Astrocyte of the hippocampus (primary cell): ENCODE measurements at regions not wholly inside any gene's neighbourhood (a gene's known extent, or its start where the extent isn't known, plus 50 kb on each side); places are given as distances from the start of the nearest gene placed in this dataset.
"Not testable (repeated sequence)": the region's sequence is repeated elsewhere in the genome, so short reads cannot be mapped to it uniquely, and the experiment has no call there.

Source experiments
- DNase-seq: peaks from one replicate; pipeline ENCODE4 v3.0.0; 2011; ENCODE audit warnings: low read depth, low spot score

DNA sequence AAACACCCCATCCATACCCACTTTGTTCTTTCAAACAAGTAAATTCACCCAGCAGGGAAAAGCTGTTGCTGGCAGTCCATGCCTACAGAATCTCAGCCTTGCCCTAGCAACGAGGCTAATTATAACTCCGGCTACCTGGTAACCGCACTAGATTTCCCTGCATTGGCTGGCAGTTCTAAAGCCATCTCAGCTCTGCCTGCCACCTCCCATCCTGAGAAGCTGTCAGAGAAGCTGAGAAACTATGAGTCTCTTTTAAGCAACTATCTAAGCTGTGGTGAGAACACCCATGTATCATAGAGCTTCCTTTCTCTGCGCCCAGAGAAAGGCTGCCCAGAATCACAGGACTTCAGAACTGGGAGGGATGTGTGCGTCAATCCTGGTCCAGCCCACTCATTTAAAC, 126.5 kb upstream of the NBPF9 start:
- not testable (repeated sequence) for DNase-seq

DNA sequence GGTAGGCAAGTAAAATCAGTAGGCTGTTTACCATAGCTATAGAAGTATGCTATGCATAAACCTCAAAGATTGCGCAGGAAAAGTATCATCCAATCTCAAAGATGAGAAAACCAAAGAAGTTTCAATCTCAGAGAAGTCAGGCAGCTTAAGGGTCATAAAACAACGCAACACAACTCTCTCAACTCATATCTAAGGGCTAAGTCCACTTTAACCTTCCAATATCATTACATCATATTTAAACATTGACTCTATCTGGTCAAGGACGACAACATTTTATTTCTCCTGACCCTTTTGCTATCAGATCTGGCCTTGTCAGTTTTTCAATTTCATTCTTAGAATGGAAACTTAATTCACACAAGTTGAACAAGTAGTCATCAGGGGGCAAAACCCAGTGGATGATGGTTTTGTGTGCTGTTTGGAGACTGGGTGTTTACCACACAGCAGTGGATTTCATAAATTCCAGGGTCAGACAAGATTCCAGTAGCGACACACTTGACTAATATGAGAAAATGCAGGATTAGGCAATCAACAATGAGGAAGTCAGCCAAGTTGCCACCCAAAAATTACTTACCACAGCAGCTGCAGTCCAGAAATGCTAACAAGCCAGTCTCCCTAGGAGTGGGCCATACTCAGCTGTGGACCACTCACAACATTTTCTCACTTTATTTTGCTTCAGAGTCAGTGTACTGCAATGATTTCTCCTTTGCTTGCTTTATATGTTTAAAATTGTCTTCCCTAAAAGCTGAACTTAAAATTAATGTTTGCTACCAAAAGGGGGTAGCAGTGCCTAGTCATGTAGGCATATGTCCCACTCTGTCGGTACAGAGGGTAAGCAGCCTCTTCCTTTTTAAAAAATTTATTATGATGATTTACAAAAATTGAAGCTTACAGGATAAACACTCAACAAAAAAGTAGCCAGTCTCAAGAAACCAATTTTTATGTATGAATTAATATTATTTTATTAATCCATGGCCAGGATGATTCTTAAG, 131.9 kb upstream of the NBPF9 start:
- not testable (repeated sequence) for DNase-seq

DNA sequence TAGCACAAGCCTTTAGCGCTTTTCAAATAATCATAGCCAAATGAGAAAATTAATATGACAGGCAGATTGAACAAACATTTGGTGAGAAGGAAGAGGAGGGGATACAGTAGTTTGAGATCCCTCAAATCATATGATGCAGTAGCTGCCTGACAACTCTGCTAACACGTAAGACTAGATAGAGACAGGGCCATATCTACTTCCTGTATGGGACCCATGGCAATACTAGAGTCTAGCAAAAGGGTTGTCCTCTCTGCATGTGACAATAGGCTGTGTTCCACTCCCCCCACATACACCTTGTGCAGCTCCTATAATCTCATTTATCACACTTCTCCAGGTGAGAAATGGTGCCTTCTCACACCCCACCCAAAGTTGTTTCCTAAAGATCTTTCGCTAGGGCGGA, 134.2 kb upstream of the NBPF9 start:
- not testable (repeated sequence) for DNase-seq

DNA sequence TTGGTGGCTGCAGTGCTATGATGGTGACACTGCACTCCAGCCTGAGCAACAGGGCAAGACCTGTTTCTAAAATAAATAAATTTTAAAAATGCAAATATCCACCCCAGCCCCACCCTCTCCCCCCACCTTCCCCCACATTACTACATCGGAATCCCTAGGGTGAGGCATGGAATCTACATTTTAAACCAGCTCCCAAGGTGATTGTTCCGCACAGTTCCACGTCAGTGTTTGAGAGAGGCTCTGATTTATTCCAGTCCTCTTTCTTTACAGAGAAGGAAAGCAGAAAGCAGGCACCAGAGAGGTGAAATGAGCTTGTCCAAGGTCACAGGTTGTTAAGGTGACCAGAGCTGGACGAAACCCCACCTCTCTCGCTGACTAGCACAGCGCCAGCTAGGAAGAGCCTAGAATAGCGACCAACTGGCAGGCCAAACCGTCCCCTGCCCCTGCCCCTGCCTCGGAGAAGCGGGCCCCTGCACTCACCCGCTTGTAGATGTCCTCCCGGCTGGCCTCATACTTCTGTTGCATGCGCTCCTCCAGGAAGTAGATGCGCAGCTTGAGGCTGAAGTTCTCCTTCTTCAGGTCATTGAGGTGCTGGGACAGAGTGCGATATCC, 136.7 kb upstream of the NBPF9 start:
- not testable (repeated sequence) for DNase-seq

DNA sequence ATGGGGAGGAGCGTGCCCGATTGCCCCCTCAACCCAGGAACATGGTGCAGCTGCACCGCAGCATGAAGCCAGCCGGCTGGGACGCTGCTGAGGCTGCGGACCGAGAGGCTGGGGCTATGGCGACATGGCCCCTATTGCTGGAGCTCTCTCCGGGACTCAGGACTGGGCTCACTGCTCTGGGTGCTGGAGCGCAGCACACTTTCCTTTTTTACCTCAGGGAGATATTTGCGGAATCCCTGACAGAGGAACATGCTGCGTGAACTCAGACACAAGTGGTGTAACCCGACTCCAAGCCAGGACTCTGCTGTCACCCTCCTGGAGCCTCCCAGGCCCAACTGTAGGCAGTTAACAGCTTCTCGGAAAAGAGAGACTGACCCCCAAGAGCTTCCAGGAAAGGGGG, 137.2 kb upstream of the NBPF9 start:
- DNase-seq, result not testable (repeated sequence)

DNA sequence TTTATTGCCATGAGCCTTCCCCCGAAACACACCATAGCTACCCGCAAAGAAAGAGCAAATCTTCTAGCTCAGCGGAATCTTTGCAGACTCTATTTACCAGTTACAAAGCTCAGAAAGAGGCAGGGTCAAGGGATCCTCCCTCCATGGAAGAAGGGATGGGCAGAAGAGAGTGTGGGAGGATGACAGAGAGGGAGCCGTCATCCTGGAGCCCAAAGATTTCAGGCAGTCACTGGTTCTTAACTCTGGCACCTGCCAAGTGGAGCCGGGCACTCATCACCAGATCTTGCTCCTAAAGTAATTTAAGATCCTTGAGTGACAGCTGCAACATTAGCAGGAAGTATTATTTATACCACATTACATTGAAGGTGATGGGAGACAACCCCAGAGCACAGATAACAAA, 137.9 kb upstream of the NBPF9 start:
- not testable (repeated sequence) for DNase-seq

DNA sequence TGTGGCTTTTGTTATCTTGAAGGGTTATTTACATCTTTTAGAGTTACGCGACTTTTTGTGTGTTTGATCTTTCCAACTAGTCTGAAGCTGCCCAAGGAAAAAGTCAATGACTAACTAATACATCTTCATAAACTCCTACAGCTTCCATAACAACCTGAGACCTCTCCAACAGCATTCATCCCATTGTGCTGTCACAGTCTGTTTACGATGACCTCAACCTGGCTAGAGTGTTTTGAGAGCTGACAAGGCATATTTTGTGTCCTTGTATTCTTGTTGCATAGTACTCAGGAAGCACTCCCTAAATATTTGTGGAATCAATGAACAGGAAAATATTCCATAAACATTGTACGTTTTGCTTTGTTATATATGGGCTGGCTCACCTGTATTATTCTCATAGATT, 140.2 kb upstream of the NBPF9 start:
- not testable (repeated sequence) for DNase-seq

DNA sequence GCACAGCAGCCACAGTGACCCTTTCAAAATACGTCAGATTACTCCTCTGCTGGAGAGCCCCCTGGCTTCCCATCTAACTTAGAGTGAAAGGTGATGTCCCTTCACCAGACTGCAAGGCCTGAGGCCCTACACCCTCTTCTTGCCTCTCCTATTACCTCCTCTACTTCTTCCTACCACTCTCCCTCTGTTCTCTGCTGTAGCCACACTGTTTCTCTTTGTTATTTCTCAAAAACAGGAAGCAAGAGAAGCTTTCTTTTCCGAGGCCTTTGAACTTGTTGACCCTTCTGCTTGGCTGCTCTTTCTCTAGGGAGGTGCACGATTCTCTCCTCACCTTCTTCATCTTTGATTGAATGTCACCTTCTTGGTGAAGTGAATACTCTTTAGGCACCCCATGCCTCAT, 141.3 kb upstream of the NBPF9 start:
- not testable (repeated sequence) for DNase-seq

DNA sequence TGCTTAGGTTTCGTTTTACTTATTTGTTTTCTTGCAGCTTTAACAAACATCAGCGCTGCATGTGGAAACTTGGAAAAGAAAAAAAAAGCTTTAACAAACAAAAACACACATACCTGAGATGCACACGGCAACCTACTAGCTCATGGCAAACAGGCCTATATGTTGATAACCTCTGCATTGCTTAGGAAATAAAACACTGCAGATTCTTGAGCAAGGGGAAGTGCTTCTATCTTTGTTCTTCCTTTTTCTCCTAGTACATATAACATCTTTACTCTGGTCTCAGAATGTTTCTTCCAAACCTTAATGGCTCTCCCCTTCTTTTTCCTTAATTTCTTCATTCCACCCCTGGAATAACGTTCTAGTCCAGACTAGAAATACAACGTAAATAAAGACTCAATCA, 142.9 kb upstream of the NBPF9 start:
- not testable (repeated sequence) for DNase-seq

DNA sequence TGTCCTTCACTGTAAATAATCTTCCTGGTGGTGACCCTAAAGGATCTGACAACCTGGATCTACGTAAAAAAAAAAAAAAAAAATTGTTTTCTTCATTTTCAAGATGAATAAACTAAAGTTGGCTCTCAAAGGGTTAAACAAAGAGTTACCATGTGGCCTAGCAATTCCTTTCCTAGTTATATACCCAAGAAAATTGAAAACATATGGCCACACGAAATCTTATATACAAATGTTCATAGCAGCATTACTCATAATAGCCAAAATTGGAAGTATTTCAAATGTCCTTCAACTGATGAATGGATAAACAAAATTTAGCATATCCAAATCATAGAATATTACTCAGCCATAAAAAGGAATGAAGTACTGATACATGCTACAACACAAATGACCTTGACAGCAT, 145.3 kb upstream of the NBPF9 start:
- DNase-seq, result not testable (repeated sequence)

DNA sequence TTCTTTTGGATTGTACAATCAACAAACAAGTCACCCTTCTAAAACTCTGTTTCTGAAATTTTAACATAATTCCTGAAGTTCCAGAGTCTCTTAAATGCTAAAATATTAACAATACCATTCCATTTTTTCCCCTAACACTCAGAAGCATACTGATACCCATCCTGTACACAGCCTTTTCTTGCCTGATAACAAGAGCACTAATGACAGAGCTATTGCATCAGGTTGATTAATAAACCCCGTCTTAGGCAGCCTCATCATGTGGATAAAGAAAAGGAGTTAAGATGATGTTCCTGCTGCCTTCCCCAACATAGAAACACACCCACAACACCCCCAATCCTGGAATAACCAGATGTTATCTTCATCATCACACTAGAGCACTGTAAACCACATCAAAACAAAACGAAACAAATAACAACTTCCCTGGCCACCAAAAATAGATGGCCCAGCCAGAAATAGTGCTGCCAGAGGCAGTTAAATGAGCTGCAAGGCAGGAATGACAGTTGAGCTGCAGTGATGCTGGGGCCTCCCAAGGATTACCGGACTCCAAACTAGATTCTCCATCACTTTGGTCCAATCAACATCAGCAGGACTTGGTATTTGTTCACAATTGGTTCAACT, 146.6 kb upstream of the NBPF9 start:
- DNase-seq, result not testable (repeated sequence)

DNA sequence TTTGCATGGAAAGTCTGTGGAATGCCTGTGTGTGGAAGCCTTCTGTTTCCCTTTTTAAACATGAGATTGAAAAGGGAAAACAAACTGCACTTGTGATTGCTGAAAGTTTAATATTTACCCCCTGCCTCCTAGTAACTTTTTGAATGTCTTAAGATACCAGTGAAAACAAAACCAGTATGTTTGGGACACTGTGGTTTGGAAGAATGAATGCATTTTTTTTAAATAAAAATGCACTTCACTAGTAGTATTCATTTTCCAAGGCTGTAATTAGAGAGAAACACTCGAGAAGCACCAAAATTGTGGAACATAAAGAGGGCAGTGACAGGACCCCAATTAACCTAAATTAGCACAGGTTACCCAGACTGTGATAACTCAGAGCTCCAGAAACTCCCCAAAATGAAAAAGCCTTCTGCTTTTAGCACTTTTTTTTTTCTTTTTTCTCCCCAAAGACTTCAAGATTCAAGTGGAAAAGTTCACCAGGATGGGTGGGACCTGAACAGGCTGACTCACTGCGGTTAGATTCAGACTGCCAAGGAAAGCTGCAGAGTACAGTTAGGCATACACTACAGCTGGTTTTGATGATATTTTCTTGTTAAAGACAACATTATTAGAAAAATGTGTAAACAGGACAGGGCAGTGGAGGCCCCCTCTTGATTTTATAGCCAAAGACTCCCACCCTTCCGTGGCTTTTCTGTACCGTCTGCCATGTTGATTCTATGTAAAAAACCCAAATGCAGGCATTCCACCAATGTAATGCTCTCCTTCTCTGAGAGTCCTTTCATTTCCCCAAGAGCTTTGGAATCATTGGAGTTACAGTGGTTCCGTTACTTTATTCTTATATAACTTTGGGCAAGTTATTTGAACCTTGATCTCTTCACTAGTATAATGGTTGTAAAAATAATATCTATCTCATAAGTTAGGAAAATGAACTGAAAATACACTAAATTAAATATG, 151.8 kb upstream of the NBPF9 start:
- DNase-seq, result not testable (repeated sequence)

DNA sequence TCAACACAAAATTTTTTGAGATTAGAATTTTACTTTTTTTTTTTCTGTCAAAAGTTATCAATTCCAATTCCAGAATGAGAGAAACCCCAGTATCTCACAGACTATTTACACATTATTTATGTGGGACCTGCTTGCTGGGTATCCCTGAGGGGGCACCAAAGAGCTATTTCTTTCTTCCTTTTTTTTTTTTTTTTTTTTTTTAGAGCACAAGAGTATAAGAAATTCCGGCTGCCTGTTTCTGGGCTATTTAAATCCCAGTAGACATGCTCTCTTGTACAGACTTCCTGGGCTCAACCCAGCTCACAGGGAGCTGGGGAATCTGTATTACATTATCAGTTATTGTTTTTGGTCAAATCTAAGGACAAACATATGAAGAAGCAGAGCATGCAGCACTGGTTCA, 156.9 kb upstream of the NBPF9 start:
- DNase-seq, result not testable (repeated sequence)

DNA sequence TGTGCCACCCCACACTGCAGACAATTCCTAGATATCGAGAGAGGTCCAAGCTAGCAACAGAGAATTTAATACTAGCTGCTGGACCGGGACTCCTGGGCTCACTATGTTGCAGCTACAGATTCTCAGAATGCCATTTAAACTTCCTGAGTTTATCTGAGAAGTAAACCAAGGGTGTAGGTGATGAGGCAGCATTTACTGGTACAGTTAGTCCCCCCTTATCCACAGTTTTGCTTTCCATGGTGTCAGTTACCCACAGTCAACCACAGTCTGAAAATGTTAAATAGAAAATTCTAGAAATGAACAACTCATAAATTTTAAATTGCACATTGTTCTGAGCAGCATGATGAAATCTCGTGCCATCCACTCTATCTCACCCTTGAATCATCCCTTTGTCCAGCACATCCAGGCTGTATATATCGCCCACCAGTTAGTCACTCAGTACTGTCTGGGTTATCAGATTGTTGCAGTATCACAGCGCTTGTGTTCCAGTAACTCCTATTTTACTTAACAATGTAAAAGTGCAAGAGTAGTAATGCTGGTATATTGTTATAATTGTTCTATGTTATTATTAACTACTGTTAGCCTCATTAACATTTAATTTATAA, 157.5 kb upstream of the NBPF9 start:
- not testable (repeated sequence) for DNase-seq

DNA sequence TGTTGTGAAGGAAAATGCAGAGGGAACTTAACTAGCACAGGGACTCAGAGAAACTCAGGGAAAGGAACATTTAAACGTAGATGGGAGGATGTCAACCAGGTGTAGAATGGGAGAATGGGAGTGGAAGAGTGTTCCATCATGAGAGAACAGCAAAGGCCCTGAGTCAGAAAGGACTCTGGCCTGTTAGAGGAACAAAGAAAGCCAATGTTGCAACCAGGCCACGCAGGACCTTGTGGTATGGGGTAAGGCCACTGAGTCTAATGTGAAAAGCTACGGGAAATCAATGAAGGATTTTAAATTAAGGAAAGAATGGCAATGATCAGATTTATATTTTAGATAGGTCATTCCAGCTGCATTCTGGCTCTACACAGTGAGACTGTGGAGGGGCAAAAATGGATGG, 163.9 kb upstream of the NBPF9 start:
- not testable (repeated sequence) for DNase-seq

DNA sequence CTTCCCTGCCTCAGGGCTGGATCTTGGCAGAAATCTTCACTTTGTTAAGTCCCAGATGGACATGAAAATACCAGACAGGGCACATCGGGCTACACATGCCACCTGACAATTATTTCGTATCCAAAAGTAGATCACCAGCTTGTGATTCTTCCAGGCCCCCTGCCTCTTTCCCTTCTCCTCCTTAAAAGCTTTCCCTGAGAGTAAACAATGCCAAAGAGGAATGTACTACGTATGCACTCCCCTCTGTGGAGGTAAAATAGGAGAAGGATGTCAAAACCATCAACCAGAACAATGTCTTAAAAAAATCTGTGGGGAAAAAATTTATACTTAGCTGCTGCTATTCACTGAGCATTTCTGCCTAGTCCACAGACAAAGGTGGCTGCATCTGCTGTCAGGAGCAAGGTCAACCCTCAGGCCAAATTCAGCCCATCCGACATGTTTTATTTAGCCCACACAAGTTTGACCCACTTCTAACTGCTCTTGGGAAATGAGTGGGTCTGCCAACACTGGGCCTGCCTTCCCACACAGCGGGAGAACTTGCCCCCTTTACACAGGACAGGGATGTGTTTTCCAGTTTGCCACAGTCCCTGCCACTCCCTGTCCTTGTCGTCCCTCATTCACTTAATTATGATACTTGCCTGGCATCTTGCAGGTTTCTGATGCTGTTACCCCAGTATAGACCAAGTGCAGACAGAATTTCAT, 165.8 kb upstream of the NBPF9 start:
- DNase-seq, result not testable (repeated sequence)

DNA sequence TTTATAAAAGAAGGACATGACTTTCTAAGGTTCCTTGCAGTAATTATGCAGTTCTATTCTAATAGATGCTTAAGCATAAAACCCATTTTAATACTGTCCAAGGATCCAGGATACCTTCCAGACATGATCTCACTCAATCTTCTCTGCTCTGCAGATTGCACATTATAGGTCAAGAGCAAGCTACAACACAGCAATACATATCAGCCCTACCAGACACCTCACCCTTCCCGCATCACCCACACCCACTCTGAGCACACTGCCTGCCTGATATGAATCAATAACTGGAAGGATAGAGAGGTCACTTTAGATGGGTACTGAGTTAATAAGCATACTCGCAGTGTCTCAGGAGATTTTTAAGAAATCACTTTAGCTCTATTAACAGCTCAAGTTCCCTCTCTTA, 166.5 kb upstream of the NBPF9 start:
- not testable (repeated sequence) for DNase-seq

DNA sequence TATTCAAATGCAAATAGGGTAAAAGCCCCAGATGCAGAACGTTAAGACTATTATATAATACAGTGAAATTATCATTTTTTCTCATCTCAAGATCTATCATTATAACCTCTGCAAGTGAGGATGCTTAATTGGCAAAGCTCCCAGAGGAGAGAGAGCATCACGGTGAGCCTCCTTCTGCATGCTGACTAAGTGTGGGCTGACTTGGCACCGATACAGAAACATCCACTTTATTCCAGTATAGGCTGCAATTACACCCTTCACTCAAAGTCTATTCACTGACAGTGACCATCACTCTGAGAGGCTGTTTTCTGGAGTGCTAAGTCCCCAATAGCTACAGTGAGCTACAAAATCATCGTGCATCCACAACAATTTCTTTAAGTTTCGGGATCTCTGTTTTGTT, 171.1 kb upstream of the NBPF9 start:
- DNase-seq, result not testable (repeated sequence)

DNA sequence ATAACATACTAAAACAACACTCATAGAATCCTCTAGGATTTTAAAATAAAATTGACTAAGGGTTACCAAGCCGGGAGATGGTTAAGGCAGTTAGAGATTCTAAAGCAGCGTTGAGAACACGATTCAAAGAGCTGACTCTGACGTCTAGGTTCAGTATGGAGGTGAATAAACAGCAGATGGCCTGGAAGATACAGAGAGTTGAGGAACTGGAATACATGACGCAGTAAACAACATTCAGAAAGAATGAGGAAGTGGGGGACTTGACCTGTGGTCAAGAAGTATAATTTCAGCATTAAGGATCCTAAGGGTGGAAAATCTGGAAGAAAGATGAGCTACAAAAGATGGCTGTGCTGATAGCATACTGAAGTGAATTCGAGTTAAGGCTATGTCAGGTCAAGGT, 172.5 kb upstream of the NBPF9 start:
- not testable (repeated sequence) for DNase-seq

DNA sequence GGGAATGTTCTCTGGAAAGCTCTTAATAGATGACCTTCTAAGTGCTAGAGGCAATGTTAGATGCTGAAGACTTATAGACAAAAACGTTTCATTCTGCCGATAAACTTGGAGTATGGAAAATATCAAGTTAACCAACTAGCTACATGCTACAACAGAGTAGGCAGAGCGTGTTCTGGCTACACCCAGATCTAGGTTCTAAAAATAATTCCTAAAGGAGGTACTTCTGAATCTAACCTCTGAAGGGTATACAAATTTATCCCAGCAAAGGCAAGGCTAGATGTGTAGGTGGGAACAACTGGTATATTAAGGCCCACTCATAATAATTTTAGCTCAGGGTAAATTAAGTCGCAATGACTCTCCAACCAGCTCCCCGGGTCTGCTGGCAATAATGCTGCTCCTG, 173.1 kb upstream of the NBPF9 start:
- DNase-seq, result not testable (repeated sequence)
